HepG2 (cell line): ENCODE measurements at regions not wholly inside any gene's neighbourhood (a gene's known extent, or its start where the extent isn't known, plus 50 kb on each side); places are given as distances from the start of the nearest gene placed in this dataset.

Experiments used
- ATAC-seq: fragments of 200-7000 bp; cut with Tn5 transposase; 3 replicates; pipeline ENCODE4 v1.9.1; 2020; ENCODE audit warnings: mild to moderate bottlenecking, moderate library complexity
- BruUV-seq: library from RNA; stranded (reverse); fragments of 400-500 nt; replicated peaks from 2 replicates; lab custom pipeline; 2021; lab: Mats Ljungman, UMichigan
- CTCF ChIA-PET: fragments of 300-600 bp; formaldehyde crosslinking; extraction: SDS; loops from one replicate; lab custom pipeline; 2021; ENCODE audit warnings: low total read pairs, inconsistent platforms, low intra/inter-chr PET ratio; lab: Yijun Ruan, JAX
- POLR2A ChIA-PET: fragments of 350-600 bp; sonication (Branson Sonifier 250); formaldehyde crosslinking; loops from one replicate; lab custom pipeline; 2020; ENCODE audit warnings: antibody characterized with exemption, inconsistent platforms; lab: Yijun Ruan, JAX
- DNase-seq: peaks from one replicate; pipeline ENCODE4 v3.0.0-alpha.2; 2015; ENCODE audit warnings: low spot score
- FAIRE-seq: peaks from 3 replicates; lab custom pipeline; 2011; peaks lifted over from hg19 to GRCh38; lab: Jason Lieb, UNC
- H2AFZ ChIP-seq: one replicate; pipeline ENCODE4 v1.6.1; 2011; ENCODE audit warnings: low read length, inconsistent platforms
- H3K27ac ChIP-seq: fragments of 300-600 bp; 3 replicates; pipeline ENCODE4 v1.8.0; 2011; ENCODE audit warnings: mixed run types, mild to moderate bottlenecking, mixed read lengths, low read length, inconsistent platforms; ENCODE audit not compliant: insufficient read depth; ENCODE audit errors: extremely low read length
- H3K27me3 ChIP-seq, 2 experiments: fragments of 200-600 bp in 1 of 2; 2 replicates in 1 of 2; 3 replicates in 1 of 2; pipeline versions ENCODE4 v1.6.0 to v1.8.0; 2011; ENCODE audit warnings: low read length in 2 of 2, mild to moderate bottlenecking in 2 of 2, moderate library complexity in 2 of 2, inconsistent platforms in 1 of 2; ENCODE audit not compliant: insufficient read depth in 2 of 2, control insufficient read depth in 1 of 2
- H3K36me3 ChIP-seq, 2 experiments: fragments of 200-600 bp in 1 of 2; replicated peaks in 1 of 2; 2 replicates in 1 of 2; 3 replicates in 1 of 2; pipeline versions ENCODE4 v1.5.1 to v1.8.0; 2011; ENCODE audit warnings: low read length in 2 of 2, inconsistent platforms in 1 of 2; ENCODE audit not compliant: insufficient read depth in 2 of 2, control insufficient read depth in 1 of 2
- H3K4me1 ChIP-seq: 2 replicates; pipeline ENCODE4 v1.5.1; 2012; ENCODE audit warnings: low read length, inconsistent platforms; ENCODE audit not compliant: insufficient read depth
- H3K4me2 ChIP-seq: 2 replicates; pipeline ENCODE4 v1.6.0; 2011; ENCODE audit warnings: low read depth, low read length, inconsistent platforms
- H3K4me3 ChIP-seq, 3 experiments: fragments of 200-600 bp in 1 of 3; sonication (generic), shearing (Covaris generic) in 1 of 3; replicated peaks in 1 of 3; 2 replicates each; pipeline ENCODE4 v1.5.1; 2011 to 2016; ENCODE audit warnings: low read length in 3 of 3, inconsistent platforms in 2 of 3, low read depth in 2 of 3, mild to moderate bottlenecking in 2 of 3, control low read depth in 1 of 3, mixed read lengths in 1 of 3; ENCODE audit not compliant: insufficient read depth in 1 of 3
- H3K79me2 ChIP-seq: one replicate; pipeline ENCODE4 v1.6.1; 2011; ENCODE audit warnings: low read length, inconsistent platforms; ENCODE audit not compliant: insufficient read depth
- H3K9ac ChIP-seq: 2 replicates; pipeline ENCODE4 v1.6.0; 2011; ENCODE audit warnings: mild to moderate bottlenecking, low read depth, low read length, inconsistent platforms; ENCODE audit not compliant: insufficient read depth
- H3K9me3 ChIP-seq: 2 replicates; pipeline ENCODE4 v1.5.1; 2012; ENCODE audit warnings: mild to moderate bottlenecking, low read length
- H4K20me1 ChIP-seq: 2 replicates; pipeline ENCODE4 v1.6.0; 2011; ENCODE audit warnings: inconsistent platforms, mild to moderate bottlenecking, low read length, moderate library complexity; ENCODE audit not compliant: insufficient read depth
- ADNP ChIP-seq: sonication (generic); formaldehyde crosslinking; IDR thresholded peaks from 2 replicates; pipeline ENCODE4 v1.4.0; 2020; ENCODE audit warnings: missing genetic modification reagents
- ATRX ChIP-seq: sonication (generic); formaldehyde crosslinking; IDR thresholded peaks from 2 replicates; pipeline ENCODE4 v1.4.0; 2020; ENCODE audit warnings: missing genetic modification reagents, borderline replicate concordance
- CEBPG ChIP-seq: IDR thresholded peaks from 2 replicates; pipeline ENCODE4 v1.6.1; 2016
- GLI4 ChIP-seq: sonication (generic); formaldehyde crosslinking; IDR thresholded peaks from 2 replicates; pipeline ENCODE4 v1.5.1; 2020; ENCODE audit warnings: missing genetic modification reagents, mild to moderate bottlenecking, moderate library complexity, borderline replicate concordance
- MTF2 ChIP-seq: sonication (generic); formaldehyde crosslinking; IDR thresholded peaks from 2 replicates; pipeline ENCODE4 v1.5.0; 2020; ENCODE audit warnings: missing genetic modification reagents, borderline replicate concordance
- PTBP1 ChIP-seq: fragments of 200-400 bp; formaldehyde crosslinking; IDR thresholded peaks from 2 replicates; pipeline ENCODE4 v1.6.1; 2018; ENCODE audit warnings: low read length, low read depth; ENCODE audit not compliant: poor library complexity, severe bottlenecking
- RFXANK ChIP-seq: IDR thresholded peaks from 2 replicates; pipeline ENCODE4 v1.6.1; 2016
- ZBTB43 ChIP-seq: sonication (generic); formaldehyde crosslinking; conservative IDR thresholded peaks from 2 replicates; pipeline ENCODE4 v1.4.0; 2020; ENCODE audit warnings: missing genetic modification reagents
- ZC3H4 ChIP-seq: sonication (generic); formaldehyde crosslinking; IDR thresholded peaks from 2 replicates; pipeline ENCODE4 v1.4.0; 2020; ENCODE audit warnings: missing genetic modification reagents, borderline replicate concordance
- ZNF329 ChIP-seq: sonication (generic); formaldehyde crosslinking; IDR thresholded peaks from 2 replicates; pipeline ENCODE4 v1.9.0; 2021; ENCODE audit warnings: low read depth, mild to moderate bottlenecking, missing genetic modification reagents
- ZNF44 ChIP-seq: sonication (generic); formaldehyde crosslinking; IDR thresholded peaks from 2 replicates; pipeline ENCODE4 v1.5.1; 2020; ENCODE audit warnings: mild to moderate bottlenecking, missing genetic modification reagents
- ZNF597 ChIP-seq: sonication (generic); formaldehyde crosslinking; IDR thresholded peaks from 2 replicates; pipeline ENCODE4 v1.5.0; 2020; ENCODE audit warnings: missing genetic modification reagents
- ZNF616 ChIP-seq: sonication (generic); formaldehyde crosslinking; IDR thresholded peaks from 2 replicates; pipeline ENCODE4 v1.5.0; 2020; ENCODE audit warnings: low read depth, mild to moderate bottlenecking, missing genetic modification reagents
- ZUFSP ChIP-seq: sonication (generic); formaldehyde crosslinking; IDR thresholded peaks from 2 replicates; pipeline ENCODE4 v1.9.0; 2021; ENCODE audit warnings: missing genetic modification reagents, mild to moderate bottlenecking, borderline replicate concordance
- WGBS: methylation state at CpG from one replicate; pipeline ENCODE4 v1.1.6; 2017; ENCODE audit warnings: low lambda C conversion rate; 5-methylcytosine and 5-hydroxymethylcytosine counted together
- in situ Hi-C: cut with HindIII; loops from 2 replicates; pipeline ENCODE4 v1.10.0; 2017; ENCODE audit warnings: low pct_unique_long_range_greater_than_20kb; ENCODE audit not compliant: extremely low pct_ligation_motif_present
- intact Hi-C: fragments of 100-400 bp; cut with micrococcal nuclease; formaldehyde crosslinking; loops from one replicate; pipeline ENCODE4 v1.10.0; 2022; ENCODE audit not compliant: unreplicated experiment

- Histone ChIP-seq H3K4me3 (no peak overlapping the region), H3K4me1 (no peaks in the 10 kb centered on the region), H3K36me3 (no peaks in the 10 kb centered on the region), H2AFZ (no peak overlapping the region), H3K9ac (no peak overlapping the region), H3K27ac (no peak overlapping the region), H3K4me2 (no peak overlapping the region), H3K79me2 (no peaks in the 10 kb centered on the region), H3K9me3 (peaks cover 9% of the 10 kb centered on the region; the same call in 1 of the 2 replicates), H4K20me1 (no peaks in the 10 kb centered on the region), H3K27me3 (no peaks in the 10 kb centered on the region)
- BruUV-seq = no TSS peak
- no peak for DNase-seq
- POLR2A ChIA-PET = no interaction called here
- intact Hi-C loops (no loop called here), in situ Hi-C loops (no loop called here)
- 0% methylated on average over 2 of the region's 5 CpGs for WGBS
- ATAC-seq = no peak
- FAIRE-seq = no peak
- TF ChIP-seq ZNF616 (CRISPR knock-in tag) = no peak
- TF ChIP-seq CEBPG = no peak
- TF ChIP-seq ZBTB43 (CRISPR knock-in tag) = no peak
- TF ChIP-seq MTF2 (CRISPR knock-in tag) = no peak
- TF ChIP-seq ZNF44 (CRISPR knock-in tag) = no peak
- no peak for TF ChIP-seq ATRX (CRISPR knock-in tag)
- CTCF ChIA-PET = no interaction called here
Measured at GRCh38 chr13:84686973-84687372, 804.7 kb upstream of the SLITRK1 start.

GRCh38 chr13:84686458-84686857 lies 804.2 kb upstream of the SLITRK1 start:
- POLR2A ChIA-PET = no interaction called here
- no peak for TF ChIP-seq GLI4
- TF ChIP-seq ZUFSP (CRISPR knock-in tag) = no peak
- no peak for TF ChIP-seq ZNF597
- TF ChIP-seq ZNF44 (CRISPR knock-in tag) = no peak
- no peak for TF ChIP-seq ZNF329 (CRISPR knock-in tag)
- TF ChIP-seq ZC3H4 (CRISPR knock-in tag) = no peak
- TF ChIP-seq ADNP (CRISPR knock-in tag) = no peak
- TF ChIP-seq RFXANK (CRISPR knock-in tag) = no peak
- TF ChIP-seq PTBP1 = no peak

More at GRCh38 chr13:84686458-84686857, 804.2 kb upstream of the SLITRK1 start:
- H3K4me3 ChIP-seq = no peak overlapping the region
- FAIRE-seq (no peak), ATAC-seq (no peak), DNase-seq (no peak)
- H3K9ac ChIP-seq = no peak overlapping the region
- WGBS = 0% methylated on average over 1 of the region's 1 CpG
- CTCF ChIA-PET = no interaction called here
- no TSS peak for BruUV-seq
- in situ Hi-C loops = no loop called here
- no peaks in the 10 kb centered on the region for H3K27me3 ChIP-seq
- no peaks in the 10 kb centered on the region for H3K36me3 ChIP-seq
- no peak overlapping the region for H3K27ac ChIP-seq
- intact Hi-C loops = no loop called here
- H3K4me1 ChIP-seq = no peaks in the 10 kb centered on the region
- H3K79me2 ChIP-seq = no peaks in the 10 kb centered on the region
- no peak overlapping the region for H2AFZ ChIP-seq
- H3K9me3 ChIP-seq = peaks cover 13% of the 10 kb centered on the region; the same call in 1 of the 2 replicates
- H3K4me2 ChIP-seq = no peak overlapping the region
- H4K20me1 ChIP-seq = no peaks in the 10 kb centered on the region
